Neural cell (in vitro differentiated cells): ENCODE measurements at regions not wholly inside any gene's neighbourhood (a gene's known extent, or its start where the extent isn't known, plus 50 kb on each side); places are given as distances from the start of the nearest gene placed in this dataset.

ENCODE experiments used
- EZH2 ChIP-seq: fragments of 200-600, 300-800 bp; shearing (Covaris generic), sonication (generic); IDR thresholded peaks from 2 replicates; pipeline ENCODE4 v1.6.1; 2014; ENCODE audit warnings: antibody characterized with exemption, low read length, borderline replicate concordance, mild to moderate bottlenecking; ENCODE audit not compliant: insufficient read depth, poor library complexity, severe bottlenecking
- TAF1 ChIP-seq: IDR thresholded peaks from 2 replicates; pipeline ENCODE4 v1.6.1; 2012; ENCODE audit warnings: low read depth
- TF ChIP-seq, protein P1 (sequence below): fragments of 450-650 bp; IDR thresholded peaks from 2 replicates; pipeline ENCODE4 v1.5.1; 2014; ENCODE audit warnings: antibody characterized with exemption, mild to moderate bottlenecking, moderate library complexity; ENCODE audit not compliant: poor library complexity, severe bottlenecking
- TF ChIP-seq, protein P2 (sequence below): IDR thresholded peaks from 2 replicates; pipeline ENCODE4 v1.6.1; 2012; ENCODE audit warnings: borderline replicate concordance

DNA sequence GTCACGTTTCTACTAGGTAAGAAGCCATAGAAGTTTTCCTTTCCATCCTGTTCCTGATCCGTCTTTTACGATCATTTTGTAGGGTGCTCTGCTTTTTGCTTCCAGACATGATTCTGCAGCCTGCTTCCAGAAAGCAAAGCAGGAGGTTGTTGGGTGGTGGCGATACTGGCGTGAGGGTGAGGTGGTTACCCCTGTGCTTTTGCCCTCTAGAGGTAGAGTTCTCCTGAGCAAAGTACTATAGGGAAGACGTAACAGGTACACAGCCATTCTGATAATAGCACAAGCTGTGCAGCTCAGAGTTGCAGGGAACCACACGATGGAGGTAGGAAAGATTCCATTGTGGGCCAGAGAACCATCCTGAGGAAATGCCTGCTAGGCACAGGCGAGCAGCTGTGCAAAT is 186.0 kb downstream of the PAH start:
- TF ChIP-seq, protein P1, sequence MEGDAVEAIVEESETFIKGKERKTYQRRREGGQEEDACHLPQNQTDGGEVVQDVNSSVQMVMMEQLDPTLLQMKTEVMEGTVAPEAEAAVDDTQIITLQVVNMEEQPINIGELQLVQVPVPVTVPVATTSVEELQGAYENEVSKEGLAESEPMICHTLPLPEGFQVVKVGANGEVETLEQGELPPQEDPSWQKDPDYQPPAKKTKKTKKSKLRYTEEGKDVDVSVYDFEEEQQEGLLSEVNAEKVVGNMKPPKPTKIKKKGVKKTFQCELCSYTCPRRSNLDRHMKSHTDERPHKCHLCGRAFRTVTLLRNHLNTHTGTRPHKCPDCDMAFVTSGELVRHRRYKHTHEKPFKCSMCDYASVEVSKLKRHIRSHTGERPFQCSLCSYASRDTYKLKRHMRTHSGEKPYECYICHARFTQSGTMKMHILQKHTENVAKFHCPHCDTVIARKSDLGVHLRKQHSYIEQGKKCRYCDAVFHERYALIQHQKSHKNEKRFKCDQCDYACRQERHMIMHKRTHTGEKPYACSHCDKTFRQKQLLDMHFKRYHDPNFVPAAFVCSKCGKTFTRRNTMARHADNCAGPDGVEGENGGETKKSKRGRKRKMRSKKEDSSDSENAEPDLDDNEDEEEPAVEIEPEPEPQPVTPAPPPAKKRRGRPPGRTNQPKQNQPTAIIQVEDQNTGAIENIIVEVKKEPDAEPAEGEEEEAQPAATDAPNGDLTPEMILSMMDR: no peak
- TF ChIP-seq EZH2 (no peak), TAF1 (no peak)
- TF ChIP-seq, protein P2, sequence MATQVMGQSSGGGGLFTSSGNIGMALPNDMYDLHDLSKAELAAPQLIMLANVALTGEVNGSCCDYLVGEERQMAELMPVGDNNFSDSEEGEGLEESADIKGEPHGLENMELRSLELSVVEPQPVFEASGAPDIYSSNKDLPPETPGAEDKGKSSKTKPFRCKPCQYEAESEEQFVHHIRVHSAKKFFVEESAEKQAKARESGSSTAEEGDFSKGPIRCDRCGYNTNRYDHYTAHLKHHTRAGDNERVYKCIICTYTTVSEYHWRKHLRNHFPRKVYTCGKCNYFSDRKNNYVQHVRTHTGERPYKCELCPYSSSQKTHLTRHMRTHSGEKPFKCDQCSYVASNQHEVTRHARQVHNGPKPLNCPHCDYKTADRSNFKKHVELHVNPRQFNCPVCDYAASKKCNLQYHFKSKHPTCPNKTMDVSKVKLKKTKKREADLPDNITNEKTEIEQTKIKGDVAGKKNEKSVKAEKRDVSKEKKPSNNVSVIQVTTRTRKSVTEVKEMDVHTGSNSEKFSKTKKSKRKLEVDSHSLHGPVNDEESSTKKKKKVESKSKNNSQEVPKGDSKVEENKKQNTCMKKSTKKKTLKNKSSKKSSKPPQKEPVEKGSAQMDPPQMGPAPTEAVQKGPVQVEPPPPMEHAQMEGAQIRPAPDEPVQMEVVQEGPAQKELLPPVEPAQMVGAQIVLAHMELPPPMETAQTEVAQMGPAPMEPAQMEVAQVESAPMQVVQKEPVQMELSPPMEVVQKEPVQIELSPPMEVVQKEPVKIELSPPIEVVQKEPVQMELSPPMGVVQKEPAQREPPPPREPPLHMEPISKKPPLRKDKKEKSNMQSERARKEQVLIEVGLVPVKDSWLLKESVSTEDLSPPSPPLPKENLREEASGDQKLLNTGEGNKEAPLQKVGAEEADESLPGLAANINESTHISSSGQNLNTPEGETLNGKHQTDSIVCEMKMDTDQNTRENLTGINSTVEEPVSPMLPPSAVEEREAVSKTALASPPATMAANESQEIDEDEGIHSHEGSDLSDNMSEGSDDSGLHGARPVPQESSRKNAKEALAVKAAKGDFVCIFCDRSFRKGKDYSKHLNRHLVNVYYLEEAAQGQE: no peak
